HAP-1 (cell line): ENCODE measurements at regions not wholly inside any gene's neighbourhood (a gene's known extent, or its start where the extent isn't known, plus 50 kb on each side); places are given as distances from the start of the nearest gene placed in this dataset.
A peak's percentile ranks its signal among the peaks of the same experiment; 100 is the strongest.

Experiments used
- DNase-seq, 2 experiments: peaks; one replicate each; pipeline ENCODE4 v3.0.0-alpha.2; 2016 to 2020; ENCODE audit warnings: low spot score in 2 of 2
- H3K27me3 ChIP-seq: fragments of 250-450 bp; sonication (Bioruptor Pico); 2 replicates; pipeline ENCODE4 v1.5.1; 2020; ENCODE audit warnings: low read depth, mild to moderate bottlenecking, moderate library complexity
- H3K36me3 ChIP-seq: fragments of 250-450 bp; sonication (Bioruptor Pico); replicated peaks from 2 replicates; pipeline ENCODE4 v1.5.1; 2020; ENCODE audit warnings: mild to moderate bottlenecking
- H3K4me1 ChIP-seq: fragments of 250-450 bp; sonication (Bioruptor Pico); 2 replicates; pipeline ENCODE4 v1.5.1; 2020; ENCODE audit warnings: mild to moderate bottlenecking
- H3K4me3 ChIP-seq: fragments of 250-450 bp; sonication (Bioruptor Pico); 2 replicates; pipeline ENCODE4 v1.5.1; 2020; ENCODE audit warnings: mild to moderate bottlenecking, moderate library complexity
- H3K9me3 ChIP-seq: fragments of 250-450 bp; sonication (Bioruptor Pico); 2 replicates; pipeline ENCODE4 v1.5.1; 2020; ENCODE audit warnings: mild to moderate bottlenecking, moderate library complexity
- in situ Hi-C: fragments of 300-500 bp; cut with MboI; formaldehyde crosslinking; loops from 3 replicates; pipeline ENCODE4 v1.14.3; 2020; ENCODE audit warnings: low sequenced_read_pairs, inconsistent platforms, mixed read lengths

- Histone ChIP-seq H3K27me3 (no peaks in the 10 kb centered on the region), H3K4me3 (no peak overlapping the region), H3K9me3 (no peaks in the 10 kb centered on the region), H3K4me1 (no peaks in the 10 kb centered on the region), H3K36me3 (no peaks in the 10 kb centered on the region)
- in situ Hi-C loops: no loop called here
- DNase-seq: no peak
Measured at GRCh38 chr7:41463770-41464470, 239.0 kb downstream of the INHBA start.

- Histone ChIP-seq H3K27me3 (no peaks in the 10 kb centered on the region), H3K4me1 (no peaks in the 10 kb centered on the region), H3K36me3 (no peaks in the 10 kb centered on the region), H3K4me3 (no peak overlapping the region), H3K9me3 (no peaks in the 10 kb centered on the region)
- no peak for DNase-seq
- in situ Hi-C loops: no loop called here
Measured at GRCh38 chr7:41459623-41460261, 243.1 kb downstream of the INHBA start.

- DNase-seq: no peak
- Histone ChIP-seq H3K4me1 (no peaks in the 10 kb centered on the region), H3K4me3 (no peak overlapping the region), H3K27me3 (no peaks in the 10 kb centered on the region), H3K9me3 (no peaks in the 10 kb centered on the region), H3K36me3 (no peaks in the 10 kb centered on the region)
- in situ Hi-C loops: no loop called here
Measured at GRCh38 chr7:41459183-41459582, 243.7 kb downstream of the INHBA start.

GRCh38 chr7:41457832-41458437 lies 245.0 kb downstream of the INHBA start:
- H3K9me3 ChIP-seq: no peaks in the 10 kb centered on the region
- DNase-seq: no peak
- H3K36me3 ChIP-seq: no peaks in the 10 kb centered on the region
- H3K4me3 ChIP-seq: no peak overlapping the region
- no peaks in the 10 kb centered on the region for H3K27me3 ChIP-seq
- H3K4me1 ChIP-seq: no peaks in the 10 kb centered on the region
- in situ Hi-C loops: no loop called here

- in situ Hi-C loops: no loop called here
- Histone ChIP-seq H3K4me3 (no peak overlapping the region), H3K4me1 (no peaks in the 10 kb centered on the region), H3K9me3 (no peaks in the 10 kb centered on the region), H3K27me3 (no peaks in the 10 kb centered on the region), H3K36me3 (no peaks in the 10 kb centered on the region)
- DNase-seq: no peak
Measured at GRCh38 chr7:41451826-41452225, 251.1 kb downstream of the INHBA start.

GRCh38 chr7:41449694-41450093 lies 253.2 kb downstream of the INHBA start:
- in situ Hi-C loops: no loop called here
- H3K36me3 ChIP-seq: no peaks in the 10 kb centered on the region
- no peak overlapping the region for H3K4me3 ChIP-seq
- no peaks in the 10 kb centered on the region for H3K27me3 ChIP-seq
- H3K4me1 ChIP-seq: no peaks in the 10 kb centered on the region
- H3K9me3 ChIP-seq: no peaks in the 10 kb centered on the region
- no peak for DNase-seq

- DNase-seq: no peak
- in situ Hi-C loops: no loop called here
Measured at GRCh38 chr7:41449286-41449685, 253.6 kb downstream of the INHBA start.

GRCh38 chr7:41448104-41448503 lies 254.8 kb downstream of the INHBA start:
- Histone ChIP-seq H3K4me1 (no peaks in the 10 kb centered on the region), H3K27me3 (no peaks in the 10 kb centered on the region), H3K9me3 (no peaks in the 10 kb centered on the region), H3K4me3 (no peak overlapping the region), H3K36me3 (no peaks in the 10 kb centered on the region)
- in situ Hi-C loops: no loop called here
- DNase-seq: no peak

More at GRCh38 chr7:41449286-41449685, 253.6 kb downstream of the INHBA start:
- Histone ChIP-seq H3K4me1 (no peaks in the 10 kb centered on the region), H3K36me3 (no peaks in the 10 kb centered on the region), H3K4me3 (no peak overlapping the region), H3K27me3 (no peaks in the 10 kb centered on the region), H3K9me3 (no peaks in the 10 kb centered on the region)

- DNase-seq: no peak
- H3K4me1 ChIP-seq: no peaks in the 10 kb centered on the region
- in situ Hi-C loops: no loop called here
- H3K4me3 ChIP-seq: no peak overlapping the region
- no peaks in the 10 kb centered on the region for H3K36me3 ChIP-seq
- no peaks in the 10 kb centered on the region for H3K9me3 ChIP-seq
- H3K27me3 ChIP-seq: no peaks in the 10 kb centered on the region
Measured at GRCh38 chr7:41447450-41448042, 255.3 kb downstream of the INHBA start.

GRCh38 chr7:41446606-41447449 lies 256.1 kb downstream of the INHBA start:
- no peaks in the 10 kb centered on the region for H3K27me3 ChIP-seq
- no peaks in the 10 kb centered on the region for H3K9me3 ChIP-seq
- in situ Hi-C loops: no loop called here
- DNase-seq: no peak
- H3K4me1 ChIP-seq: no peaks in the 10 kb centered on the region
- H3K36me3 ChIP-seq: no peaks in the 10 kb centered on the region
- H3K4me3 ChIP-seq: no peak overlapping the region

GRCh38 chr7:41445946-41446345 lies 256.9 kb downstream of the INHBA start:
- DNase-seq: no peak
- Histone ChIP-seq H3K36me3 (no peaks in the 10 kb centered on the region), H3K27me3 (no peaks in the 10 kb centered on the region), H3K4me1 (no peaks in the 10 kb centered on the region), H3K4me3 (no peak overlapping the region), H3K9me3 (no peaks in the 10 kb centered on the region)
- in situ Hi-C loops: no loop called here

GRCh38 chr7:41445432-41445831 lies 257.5 kb downstream of the INHBA start:
- H3K4me1 ChIP-seq: no peaks in the 10 kb centered on the region
- no peaks in the 10 kb centered on the region for H3K27me3 ChIP-seq
- H3K9me3 ChIP-seq: no peaks in the 10 kb centered on the region
- H3K36me3 ChIP-seq: no peaks in the 10 kb centered on the region
- no peak overlapping the region for H3K4me3 ChIP-seq
- peak in 1 of 2 experiments; percentile 4 for DNase-seq
- in situ Hi-C loops: no loop called here

- H3K36me3 ChIP-seq: no peaks in the 10 kb centered on the region
- in situ Hi-C loops: no loop called here
Measured at GRCh38 chr7:41439515-41439879, 263.4 kb downstream of the INHBA start.

More at GRCh38 chr7:41439515-41439879, 263.4 kb downstream of the INHBA start:
- H3K9me3 ChIP-seq: no peaks in the 10 kb centered on the region
- no peak for DNase-seq
- no peak overlapping the region for H3K4me3 ChIP-seq
- no peaks in the 10 kb centered on the region for H3K4me1 ChIP-seq
- no peaks in the 10 kb centered on the region for H3K27me3 ChIP-seq
